ENCODE measurements at regions not wholly inside any gene's neighbourhood (a gene's known extent, or its start where the extent isn't known, plus 50 kb on each side); places are given as distances from the start of the nearest gene placed in this dataset.

DNA sequence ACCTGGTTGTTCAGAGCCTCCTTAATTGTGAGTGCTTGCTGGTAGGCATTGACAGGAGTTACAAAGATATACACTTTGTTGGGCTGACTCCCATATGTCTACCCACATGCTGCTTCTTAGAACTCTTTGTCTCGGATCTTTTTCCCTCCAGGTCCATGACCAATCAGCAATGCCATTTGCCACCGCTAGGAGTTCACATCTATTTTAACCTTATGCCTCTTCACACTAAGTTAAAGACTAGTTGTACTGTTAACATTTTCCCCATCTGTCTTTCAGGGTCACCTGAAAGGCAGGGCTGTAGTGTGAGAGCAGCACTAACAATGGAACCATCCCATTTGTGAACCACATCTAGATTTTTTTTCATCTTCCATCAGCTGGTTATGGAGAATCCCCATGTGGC, 226.7 kb upstream of the NPY start:
- H3K27me3 ChIP-seq (replicated peaks; ENCODE audit: control insufficient read depth, insufficient read depth, low read length) = peaks cover 7% of the 10 kb centered on the region
- H3K36me3 ChIP-seq (ENCODE audit: control insufficient read depth, insufficient read depth, low read length, severe bottlenecking) = no peaks in the 10 kb centered on the region
- H3K4me3 ChIP-seq (ENCODE audit: low read length) = no peak overlapping the region
- no peak overlapping the region for H3K9ac ChIP-seq (ENCODE audit: low read length)
- no peak for DNase-seq (ENCODE audit: low read depth)
- H3K4me1 ChIP-seq (ENCODE audit: control insufficient read depth, insufficient read depth, low read length) = no peaks in the 10 kb centered on the region
- no peaks in the 10 kb centered on the region for H3K9me3 ChIP-seq (ENCODE audit: control insufficient read depth, low read length)

DNA sequence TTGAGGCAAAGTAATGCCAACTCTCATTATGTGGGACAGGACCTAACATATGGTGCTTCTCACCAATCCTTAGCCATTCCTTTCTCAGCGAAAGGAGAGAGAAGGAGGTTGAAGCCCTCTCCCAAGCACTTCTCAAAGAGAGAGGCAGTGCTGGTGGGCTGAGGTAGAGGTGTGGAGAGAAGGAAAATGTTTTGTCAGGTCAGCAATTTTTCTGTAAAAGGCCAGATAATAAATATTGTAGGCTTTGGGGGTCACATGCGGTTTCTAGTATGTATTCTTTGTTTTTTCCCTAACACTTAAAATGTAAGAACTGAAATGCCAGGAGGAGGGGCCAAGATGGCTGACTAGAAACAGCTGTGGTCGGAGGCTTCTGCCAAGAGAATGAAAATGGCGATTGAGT, 225.0 kb upstream of the NPY start:
- H3K4me3 ChIP-seq (ENCODE audit: low read length) = no peak overlapping the region
- no peak overlapping the region for H3K9ac ChIP-seq (ENCODE audit: low read length)
- H3K27me3 ChIP-seq (replicated peaks; ENCODE audit: control insufficient read depth, insufficient read depth, low read length) = peaks cover 5% of the 10 kb centered on the region
- DNase-seq (ENCODE audit: low read depth) = no peak
- no peaks in the 10 kb centered on the region for H3K4me1 ChIP-seq (ENCODE audit: control insufficient read depth, insufficient read depth, low read length)
- H3K36me3 ChIP-seq (ENCODE audit: control insufficient read depth, insufficient read depth, low read length, severe bottlenecking) = no peaks in the 10 kb centered on the region
- no peaks in the 10 kb centered on the region for H3K9me3 ChIP-seq (ENCODE audit: control insufficient read depth, low read length)

DNA sequence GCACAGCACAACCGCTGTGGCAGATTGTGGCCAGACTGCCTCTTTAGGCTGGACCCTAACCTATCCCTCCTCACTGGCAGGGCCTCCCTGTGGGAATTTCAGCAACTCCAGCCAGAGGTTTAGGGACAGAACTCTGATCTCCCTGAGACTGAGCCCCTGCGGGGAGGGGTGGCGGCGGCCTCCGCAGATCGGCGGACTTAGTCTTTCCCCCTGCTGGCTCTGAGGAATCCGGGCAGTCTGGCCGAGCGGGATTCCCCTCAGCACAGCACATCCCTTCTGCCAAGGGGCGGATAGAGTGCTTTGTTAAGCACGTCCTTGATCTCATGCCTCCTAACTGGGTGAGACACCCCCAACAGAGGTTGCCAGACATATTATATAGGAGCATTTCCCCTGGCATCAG, 224.2 kb upstream of the NPY start:
- H3K4me3 ChIP-seq (ENCODE audit: low read length) = no peak overlapping the region
- no peaks in the 10 kb centered on the region for H3K27me3 ChIP-seq (replicated peaks; ENCODE audit: control insufficient read depth, insufficient read depth, low read length)
- no peak overlapping the region for H3K9ac ChIP-seq (ENCODE audit: low read length)
- no peaks in the 10 kb centered on the region for H3K9me3 ChIP-seq (ENCODE audit: control insufficient read depth, low read length)
- no peaks in the 10 kb centered on the region for H3K4me1 ChIP-seq (ENCODE audit: control insufficient read depth, insufficient read depth, low read length)
- no peak for DNase-seq (ENCODE audit: low read depth)
- H3K36me3 ChIP-seq (ENCODE audit: control insufficient read depth, insufficient read depth, low read length, severe bottlenecking) = no peaks in the 10 kb centered on the region

DNA sequence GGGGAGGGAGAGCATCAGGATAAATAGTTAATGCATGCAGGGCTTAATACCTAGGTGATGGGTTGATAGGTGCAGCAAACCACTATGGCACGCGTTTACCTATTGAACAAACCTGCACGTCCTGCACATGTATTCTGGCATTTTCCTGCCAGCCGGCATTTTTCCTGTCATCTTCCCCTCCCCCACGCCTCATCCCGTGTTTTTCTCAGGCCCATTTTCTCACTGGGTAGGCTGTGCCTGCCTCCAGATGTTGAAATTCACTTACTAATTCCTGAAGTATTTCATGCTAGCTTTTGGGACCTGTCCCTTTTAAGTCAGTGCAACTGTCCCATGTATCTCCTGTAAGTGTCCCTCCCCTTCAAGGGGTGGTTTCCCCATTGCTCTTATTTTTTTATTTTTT, 220.3 kb upstream of the NPY start:
- Histone ChIP-seq H3K9me3 (ENCODE audit: control insufficient read depth, low read length) (no peaks in the 10 kb centered on the region), H3K4me1 (ENCODE audit: control insufficient read depth, insufficient read depth, low read length) (no peaks in the 10 kb centered on the region), H3K4me3 (ENCODE audit: low read length) (no peak overlapping the region), H3K27me3 (replicated peaks; ENCODE audit: control insufficient read depth, insufficient read depth, low read length) (no peaks in the 10 kb centered on the region), H3K36me3 (ENCODE audit: control insufficient read depth, insufficient read depth, low read length, severe bottlenecking) (no peaks in the 10 kb centered on the region), H3K9ac (ENCODE audit: low read length) (no peak overlapping the region)
- no peak for DNase-seq (ENCODE audit: low read depth)

DNA sequence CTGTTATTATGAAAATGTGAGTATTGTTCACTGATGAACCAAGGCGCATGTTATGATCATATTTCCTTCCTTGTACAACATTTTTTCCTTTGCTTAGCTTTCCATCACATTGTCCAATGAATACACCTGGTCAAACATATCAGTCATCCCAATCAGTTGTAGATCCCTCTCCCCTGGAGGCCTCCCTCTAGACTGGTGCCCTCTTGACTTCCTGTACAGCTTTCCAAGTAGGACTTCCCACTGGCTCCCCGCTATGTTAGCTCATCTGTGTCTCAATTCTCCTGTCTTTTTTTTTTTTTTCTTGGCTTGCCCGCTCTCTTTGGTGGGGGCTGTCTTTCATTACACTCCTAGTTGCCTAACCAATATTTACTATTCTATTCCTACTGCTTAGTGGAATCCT, 214.2 kb upstream of the NPY start:
- no peak overlapping the region for H3K9ac ChIP-seq (ENCODE audit: low read length)
- no peak for DNase-seq (ENCODE audit: low read depth)
- H3K27me3 ChIP-seq (replicated peaks; ENCODE audit: control insufficient read depth, insufficient read depth, low read length) = no peaks in the 10 kb centered on the region
- no peak overlapping the region for H3K4me3 ChIP-seq (ENCODE audit: low read length)
- no peaks in the 10 kb centered on the region for H3K36me3 ChIP-seq (ENCODE audit: control insufficient read depth, insufficient read depth, low read length, severe bottlenecking)
- H3K9me3 ChIP-seq (ENCODE audit: control insufficient read depth, low read length) = no peaks in the 10 kb centered on the region
- no peaks in the 10 kb centered on the region for H3K4me1 ChIP-seq (ENCODE audit: control insufficient read depth, insufficient read depth, low read length)

DNA sequence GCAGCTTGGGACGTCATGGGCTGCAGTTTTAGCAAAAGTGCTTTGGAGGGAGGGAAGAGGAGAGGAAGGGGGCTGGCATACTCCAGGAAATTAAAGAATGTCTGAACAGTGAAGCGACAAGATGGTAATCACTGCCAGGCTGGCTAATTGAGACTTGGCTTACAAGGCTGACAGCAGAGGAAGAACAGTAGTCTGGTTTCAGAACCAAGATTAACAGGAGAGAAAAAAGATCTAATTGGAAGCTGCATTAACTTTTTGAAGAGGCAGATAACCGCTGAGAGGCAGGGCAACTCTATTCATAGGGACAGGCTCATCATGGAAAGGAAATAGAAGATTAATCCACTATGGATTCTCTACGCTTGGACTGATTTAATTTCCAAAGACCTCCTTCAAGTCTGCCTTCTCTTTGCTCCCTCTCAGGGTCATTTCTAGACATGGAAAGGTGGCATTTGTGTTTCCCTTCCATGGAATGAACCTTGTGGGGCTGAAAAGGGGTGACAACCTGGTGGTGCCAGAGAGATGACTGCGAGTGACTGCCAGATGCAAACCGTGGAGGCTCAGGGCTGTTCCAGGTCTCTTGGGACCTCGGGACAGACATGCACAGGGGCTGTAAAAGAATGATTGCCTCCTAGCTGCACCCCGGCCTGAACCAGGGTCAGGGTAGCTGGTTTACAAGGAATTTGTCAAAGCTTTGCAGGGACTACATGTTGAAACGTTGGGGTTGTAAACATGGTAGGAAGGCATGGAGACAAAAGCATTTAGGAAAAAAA, 210.2 kb upstream of the NPY start:
- Histone ChIP-seq H3K4me3 (ENCODE audit: low read length) (no peak overlapping the region), H3K9me3 (ENCODE audit: control insufficient read depth, low read length) (no peaks in the 10 kb centered on the region), H3K36me3 (ENCODE audit: control insufficient read depth, insufficient read depth, low read length, severe bottlenecking) (no peaks in the 10 kb centered on the region), H3K4me1 (ENCODE audit: control insufficient read depth, insufficient read depth, low read length) (no peaks in the 10 kb centered on the region), H3K27me3 (replicated peaks; ENCODE audit: control insufficient read depth, insufficient read depth, low read length) (no peaks in the 10 kb centered on the region), H3K9ac (ENCODE audit: low read length) (no peak overlapping the region)
- DNase-seq (ENCODE audit: low read depth) = no peak

DNA sequence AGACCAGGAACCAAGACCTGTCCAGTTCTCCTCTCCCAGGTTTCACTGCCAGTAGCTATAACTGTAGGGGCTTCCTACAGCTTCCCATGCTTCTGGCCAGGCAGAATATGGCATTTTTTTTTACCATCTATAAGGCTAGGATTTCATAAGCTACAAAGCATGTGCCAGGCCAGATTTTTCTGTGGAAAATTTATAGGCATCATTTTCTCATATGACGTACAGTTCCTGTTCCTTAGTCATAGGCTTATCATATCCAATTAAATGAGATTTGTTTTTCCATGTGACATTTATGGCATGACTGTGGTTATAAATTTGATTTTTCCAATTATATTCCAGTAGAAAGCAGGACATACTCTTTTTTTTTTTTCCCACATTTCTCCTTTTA, 208.6 kb upstream of the NPY start:
- no peak overlapping the region for H3K4me3 ChIP-seq (ENCODE audit: low read length)
- no peak overlapping the region for H3K9ac ChIP-seq (ENCODE audit: low read length)
- H3K9me3 ChIP-seq (ENCODE audit: control insufficient read depth, low read length) = no peaks in the 10 kb centered on the region
- no peaks in the 10 kb centered on the region for H3K27me3 ChIP-seq (replicated peaks; ENCODE audit: control insufficient read depth, insufficient read depth, low read length)
- no peaks in the 10 kb centered on the region for H3K36me3 ChIP-seq (ENCODE audit: control insufficient read depth, insufficient read depth, low read length, severe bottlenecking)
- DNase-seq (ENCODE audit: low read depth) = no peak
- no peaks in the 10 kb centered on the region for H3K4me1 ChIP-seq (ENCODE audit: control insufficient read depth, insufficient read depth, low read length)

DNA sequence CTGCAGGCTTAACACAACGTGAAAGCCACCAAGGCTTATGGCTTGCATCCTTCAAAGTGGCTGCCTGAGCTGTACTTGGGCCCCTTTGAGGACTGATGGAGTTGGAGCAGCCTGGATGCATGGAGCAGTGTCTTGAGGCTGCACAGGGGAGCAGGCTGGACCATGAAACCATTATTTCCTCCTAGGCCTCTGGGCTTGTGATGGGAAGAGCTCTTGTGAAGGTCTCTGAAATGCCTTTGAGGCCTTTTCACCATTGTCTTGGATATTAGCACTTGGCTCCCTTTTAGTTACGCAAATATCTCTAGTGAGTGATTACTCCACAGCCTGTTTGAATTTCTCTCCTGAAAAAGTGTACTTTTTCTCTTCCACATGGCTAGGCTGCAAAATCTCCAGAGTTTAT, 201.2 kb upstream of the NPY start:
- DNase-seq (ENCODE audit: low read depth) = no peak
- Histone ChIP-seq H3K27me3 (replicated peaks; ENCODE audit: control insufficient read depth, insufficient read depth, low read length) (no peaks in the 10 kb centered on the region), H3K9ac (ENCODE audit: low read length) (no peak overlapping the region), H3K4me3 (ENCODE audit: low read length) (no peak overlapping the region), H3K9me3 (ENCODE audit: control insufficient read depth, low read length) (peaks cover 7% of the 10 kb centered on the region), H3K36me3 (ENCODE audit: control insufficient read depth, insufficient read depth, low read length, severe bottlenecking) (no peaks in the 10 kb centered on the region), H3K4me1 (ENCODE audit: control insufficient read depth, insufficient read depth, low read length) (peaks cover 4% of the 10 kb centered on the region)

DNA sequence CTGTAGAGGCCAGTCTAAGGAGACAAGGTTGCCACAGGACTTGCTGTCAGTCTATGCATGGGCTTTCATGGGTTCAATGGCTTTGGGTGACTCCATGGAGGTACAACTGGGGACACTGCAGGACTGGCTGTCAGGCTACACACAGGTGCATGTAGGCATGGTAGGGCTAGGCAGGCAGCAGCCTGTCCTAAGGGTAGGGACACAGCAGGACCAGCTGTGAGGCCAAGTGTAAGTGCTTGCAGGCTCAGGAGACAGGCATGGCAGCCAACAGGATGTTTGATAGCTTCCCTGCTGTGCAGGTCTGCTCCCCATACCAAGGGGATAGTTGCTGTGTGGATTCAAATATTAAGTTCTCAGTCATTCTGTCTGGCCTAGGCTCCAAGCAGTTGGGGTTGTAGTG, 181.0 kb upstream of the NPY start:
- Histone ChIP-seq H3K4me3 (ENCODE audit: low read length) (no peak overlapping the region), H3K4me1 (ENCODE audit: control insufficient read depth, insufficient read depth, low read length) (no peaks in the 10 kb centered on the region), H3K9me3 (ENCODE audit: control insufficient read depth, low read length) (peaks cover 4% of the 10 kb centered on the region), H3K9ac (ENCODE audit: low read length) (no peak overlapping the region), H3K36me3 (ENCODE audit: control insufficient read depth, insufficient read depth, low read length, severe bottlenecking) (no peaks in the 10 kb centered on the region), H3K27me3 (replicated peaks; ENCODE audit: control insufficient read depth, insufficient read depth, low read length) (no peaks in the 10 kb centered on the region)
- DNase-seq (ENCODE audit: low read depth) = no peak

DNA sequence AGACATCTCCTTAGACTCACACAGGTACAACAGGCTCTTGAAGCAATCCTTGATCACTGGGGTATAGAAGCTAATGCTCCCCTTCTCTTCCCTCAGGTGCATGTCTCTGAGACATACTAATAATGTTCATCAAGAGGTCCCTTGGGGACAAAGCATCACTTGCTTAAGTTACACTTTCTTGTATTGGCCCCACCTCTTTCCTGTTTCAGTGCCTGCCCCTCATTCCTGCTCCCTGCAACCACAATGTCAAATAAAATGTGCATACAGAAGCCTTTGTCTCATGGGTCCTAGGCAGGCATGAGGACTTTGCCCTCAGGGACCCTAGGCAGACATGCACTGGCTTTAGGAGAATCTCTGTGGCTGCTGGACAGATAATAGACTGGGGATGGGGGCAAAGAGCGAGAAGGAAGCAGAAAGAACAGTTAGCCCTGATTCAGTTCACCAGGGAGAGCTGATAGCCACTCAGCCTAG, 175.0 kb upstream of the NPY start:
- H3K4me1 ChIP-seq (ENCODE audit: control insufficient read depth, insufficient read depth, low read length) = no peaks in the 10 kb centered on the region
- H3K27me3 ChIP-seq (replicated peaks; ENCODE audit: control insufficient read depth, insufficient read depth, low read length) = no peaks in the 10 kb centered on the region
- H3K36me3 ChIP-seq (ENCODE audit: control insufficient read depth, insufficient read depth, low read length, severe bottlenecking) = no peaks in the 10 kb centered on the region
- no peak overlapping the region for H3K4me3 ChIP-seq (ENCODE audit: low read length)
- H3K9me3 ChIP-seq (ENCODE audit: control insufficient read depth, low read length) = no peaks in the 10 kb centered on the region
- no peak for DNase-seq (ENCODE audit: low read depth)
- no peak overlapping the region for H3K9ac ChIP-seq (ENCODE audit: low read length)

DNA sequence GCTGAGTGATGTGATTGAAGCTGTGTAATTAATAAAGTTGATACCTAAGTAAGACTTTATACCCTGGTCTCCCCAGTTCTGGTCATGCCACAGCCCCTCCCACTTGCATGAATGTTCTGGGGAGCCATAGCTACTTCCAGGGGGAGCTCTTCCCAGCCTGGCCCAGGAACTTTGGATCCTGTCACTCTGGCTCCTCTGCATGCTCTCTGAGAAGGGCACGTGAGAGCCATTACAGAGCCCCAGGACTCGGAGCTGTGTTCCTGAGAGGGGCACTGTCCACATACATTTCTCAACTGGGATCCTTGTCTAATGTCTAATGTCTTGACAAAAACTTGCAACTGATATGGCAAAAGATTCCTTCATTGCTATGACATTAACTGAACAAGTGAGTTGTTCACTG, 173.9 kb upstream of the NPY start:
- DNase-seq (ENCODE audit: low read depth) = no peak
- Histone ChIP-seq H3K4me1 (ENCODE audit: control insufficient read depth, insufficient read depth, low read length) (no peaks in the 10 kb centered on the region), H3K9me3 (ENCODE audit: control insufficient read depth, low read length) (no peaks in the 10 kb centered on the region), H3K27me3 (replicated peaks; ENCODE audit: control insufficient read depth, insufficient read depth, low read length) (no peaks in the 10 kb centered on the region), H3K9ac (ENCODE audit: low read length) (no peak overlapping the region), H3K4me3 (ENCODE audit: low read length) (no peak overlapping the region), H3K36me3 (ENCODE audit: control insufficient read depth, insufficient read depth, low read length, severe bottlenecking) (no peaks in the 10 kb centered on the region)

DNA sequence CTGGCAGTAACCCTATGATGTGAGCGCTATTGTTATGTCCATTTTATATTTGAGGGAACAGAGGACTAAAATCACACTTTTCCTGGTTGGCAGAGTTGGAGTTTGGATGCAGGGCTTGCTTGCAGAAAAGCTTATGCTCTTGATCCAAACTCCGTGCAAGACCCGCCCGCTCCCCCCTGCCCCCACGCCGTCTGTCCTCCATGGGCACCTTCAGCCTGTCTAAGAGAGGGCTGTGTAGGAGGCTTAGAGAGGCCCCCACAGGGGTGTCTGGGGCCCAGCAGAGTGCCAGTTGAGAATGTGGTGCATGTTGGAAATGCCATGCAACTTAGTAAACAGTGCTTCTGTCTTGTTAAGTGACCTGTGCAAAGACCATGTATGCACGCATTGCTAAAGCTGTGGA, 170.5 kb upstream of the NPY start:
- H3K9ac ChIP-seq (ENCODE audit: low read length) = no peak overlapping the region
- no peaks in the 10 kb centered on the region for H3K4me1 ChIP-seq (ENCODE audit: control insufficient read depth, insufficient read depth, low read length)
- H3K27me3 ChIP-seq (replicated peaks; ENCODE audit: control insufficient read depth, insufficient read depth, low read length) = no peaks in the 10 kb centered on the region
- no peaks in the 10 kb centered on the region for H3K36me3 ChIP-seq (ENCODE audit: control insufficient read depth, insufficient read depth, low read length, severe bottlenecking)
- DNase-seq (ENCODE audit: low read depth) = no peak
- H3K9me3 ChIP-seq (ENCODE audit: control insufficient read depth, low read length) = no peaks in the 10 kb centered on the region
- no peak overlapping the region for H3K4me3 ChIP-seq (ENCODE audit: low read length)

All from adipocyte (in vitro differentiated cells).